SK-N-MC (cell line): ENCODE measurements at regions not wholly inside any gene's neighbourhood (a gene's known extent, or its start where the extent isn't known, plus 50 kb on each side); places are given as distances from the start of the nearest gene placed in this dataset.

Source experiments
- DNase-seq: peaks from one replicate; pipeline ENCODE4 v3.0.0-alpha.2; 2011; ENCODE audit warnings: low read depth, low spot score
- H3K27ac ChIP-seq: fragments of 200-600 bp; sonication (generic); 2 replicates; pipeline ENCODE4 v1.5.1; 2016; ENCODE audit warnings: mixed run types
- H3K36me3 ChIP-seq: fragments of 200-600 bp; sonication (generic); 2 replicates; pipeline ENCODE4 v1.6.1; 2017; ENCODE audit warnings: antibody characterized with exemption, low read length, mixed read lengths; ENCODE audit not compliant: insufficient read depth
- H3K4me3 ChIP-seq: fragments of 200-600 bp; sonication (generic); 2 replicates; pipeline ENCODE4 v1.5.1; 2016
- H3K9ac ChIP-seq: fragments of 200-600 bp; sonication (generic); 2 replicates; pipeline ENCODE4 v1.8.0; 2017; ENCODE audit warnings: mixed run types, mixed read lengths; ENCODE audit not compliant: insufficient read length
- H3K9me3 ChIP-seq: fragments of 200-600 bp; sonication (generic); 2 replicates; pipeline ENCODE4 v1.6.1; 2017; ENCODE audit warnings: low read depth, mild to moderate bottlenecking, antibody characterized with exemption, low read length, moderate library complexity, mixed read lengths
- EZH2 ChIP-seq: fragments of 200-600 bp; sonication (generic); IDR thresholded peaks from one replicate; pipeline ENCODE4 v1.6.1; 2017; ENCODE audit warnings: antibody characterized with exemption
- FOXP2 ChIP-seq: optimal IDR thresholded peaks from 2 replicates; pipeline ENCODE3; 2011; ENCODE audit warnings: mild to moderate bottlenecking, moderate library complexity; ENCODE audit not compliant: insufficient read depth; ENCODE audit errors: extremely low read length, control extremely low read depth
- POLR2AphosphoS5 ChIP-seq: IDR thresholded peaks from 2 replicates; pipeline ENCODE4 v1.6.1; 2012; ENCODE audit warnings: mild to moderate bottlenecking, low read depth, low read length, borderline replicate concordance

GRCh38 chr19:31089681-31090080, 259.6 kb downstream of the TSHZ3 start:
- no peak overlapping the region for H3K27ac ChIP-seq
- H3K4me3 ChIP-seq = no peak overlapping the region
- no peak for DNase-seq
- no peak for TF ChIP-seq FOXP2
- TF ChIP-seq EZH2 = no peak
- H3K36me3 ChIP-seq = no peaks in the 10 kb centered on the region
- no peak overlapping the region for H3K9ac ChIP-seq
- H3K9me3 ChIP-seq = no peaks in the 10 kb centered on the region

- Histone ChIP-seq H3K9me3 (no peaks in the 10 kb centered on the region), H3K36me3 (no peaks in the 10 kb centered on the region), H3K9ac (no peak overlapping the region), H3K4me3 (no peak overlapping the region), H3K27ac (no peak overlapping the region)
- no peak for DNase-seq
- TF ChIP-seq EZH2 (no peak), FOXP2 (no peak), POLR2AphosphoS5 (no peak)
Observed at GRCh38 chr19:31085125-31085524, 264.1 kb downstream of the TSHZ3 start.

GRCh38 chr19:31083105-31083504, 266.1 kb downstream of the TSHZ3 start:
- Histone ChIP-seq H3K36me3 (no peaks in the 10 kb centered on the region), H3K4me3 (no peak overlapping the region), H3K27ac (no peak overlapping the region), H3K9me3 (no peaks in the 10 kb centered on the region), H3K9ac (no peak overlapping the region)
- TF ChIP-seq EZH2 (no peak), FOXP2 (no peak), POLR2AphosphoS5 (no peak)
- DNase-seq = no peak

- Histone ChIP-seq H3K9ac (no peak overlapping the region), H3K27ac (peak overlapping the region; percentile 83), H3K4me3 (no peak overlapping the region), H3K9me3 (no peaks in the 10 kb centered on the region), H3K36me3 (no peaks in the 10 kb centered on the region)
- TF ChIP-seq EZH2 (no peak), FOXP2 (no peak), POLR2AphosphoS5 (no peak)
- no peak for DNase-seq
Observed at GRCh38 chr19:31075146-31075655, 274.0 kb downstream of the TSHZ3 start.

- Histone ChIP-seq H3K9me3 (no peaks in the 10 kb centered on the region), H3K9ac (peak overlapping the region; percentile 6), H3K4me3 (peak overlapping the region; percentile 56), H3K27ac (peak overlapping the region; percentile 83), H3K36me3 (no peaks in the 10 kb centered on the region)
- DNase-seq = no peak
- TF ChIP-seq POLR2AphosphoS5 (no peak), EZH2 (no peak)
Observed at GRCh38 chr19:31074199-31075125, 274.8 kb downstream of the TSHZ3 start.

- peak; percentile 61 for DNase-seq
- H3K36me3 ChIP-seq = no peaks in the 10 kb centered on the region
- TF ChIP-seq FOXP2 (no peak), EZH2 (no peak), POLR2AphosphoS5 (0 out of 2 replicates have a peak, but pooled peaks have one; percentile 32)
- H3K27ac ChIP-seq = peak overlapping the region; percentile 83
- H3K9me3 ChIP-seq = no peaks in the 10 kb centered on the region
- H3K4me3 ChIP-seq = peak overlapping the region; percentile 56
- H3K9ac ChIP-seq = no peak overlapping the region
Observed at GRCh38 chr19:31073485-31074198, 275.6 kb downstream of the TSHZ3 start.

- no peaks in the 10 kb centered on the region for H3K9me3 ChIP-seq
- TF ChIP-seq POLR2AphosphoS5 (no peak), EZH2 (no peak), FOXP2 (no peak)
- no peaks in the 10 kb centered on the region for H3K36me3 ChIP-seq
- peak overlapping the region; percentile 98; the same call in 1 of the 2 replicates for H3K27ac ChIP-seq
- H3K9ac ChIP-seq = no peak overlapping the region
- no peak overlapping the region for H3K4me3 ChIP-seq
- DNase-seq = no peak
Observed at GRCh38 chr19:31072451-31072850, 276.8 kb downstream of the TSHZ3 start.

GRCh38 chr19:31071136-31071855, 277.9 kb downstream of the TSHZ3 start:
- peak overlapping the region; percentile 98 for H3K27ac ChIP-seq
- DNase-seq = peak; percentile 96
- H3K9ac ChIP-seq = peak overlapping the region; percentile 4
- no peaks in the 10 kb centered on the region for H3K36me3 ChIP-seq
- H3K9me3 ChIP-seq = no peaks in the 10 kb centered on the region
- peak overlapping the region; percentile 43 for H3K4me3 ChIP-seq
- no peak for TF ChIP-seq EZH2
- TF ChIP-seq FOXP2 = no peak
- peak; percentile 51; the same call in 1 of the 2 replicates for TF ChIP-seq POLR2AphosphoS5
